ENCODE measurements at regions not wholly inside any gene's neighbourhood (a gene's known extent, or its start where the extent isn't known, plus 50 kb on each side); places are given as distances from the start of the nearest gene placed in this dataset.

GRCh38 chr4:66433706-66434105, 763.4 kb upstream of the EPHA5 start:
- Histone ChIP-seq H3K27me3 (replicated peaks; ENCODE audit: insufficient read depth, low read length) (no peaks in the 10 kb centered on the region), H3K4me1 (ENCODE audit: low read length) (no peaks in the 10 kb centered on the region), H3F3A (ENCODE audit: insufficient read depth, low read length) (no peaks in the 10 kb centered on the region), H3K9me2 (replicated peaks; ENCODE audit: insufficient read depth, low read length) (no peaks in the 10 kb centered on the region), H2AFZ (ENCODE audit: low read length) (no peak overlapping the region), H3K4me2 (ENCODE audit: low read depth, low read length) (no peak overlapping the region), H4K20me1 (ENCODE audit: insufficient read depth, low read length) (no peaks in the 10 kb centered on the region), H3K9me3 (replicated peaks; ENCODE audit: insufficient read depth, low read length) (no peaks in the 10 kb centered on the region), H3K27ac (ENCODE audit: low read length) (no peak overlapping the region), H3K9ac (ENCODE audit: low read length) (no peak overlapping the region), H3K79me2 (ENCODE audit: low read length) (no peaks in the 10 kb centered on the region), H3K36me3 (replicated peaks; ENCODE audit: insufficient read depth, low read length) (no peaks in the 10 kb centered on the region), H3K4me3 (ENCODE audit: low read length) (no peak overlapping the region)
- no peak for DNase-seq
- TF ChIP-seq EZH2 (optimal IDR thresholded peaks at IDR 0.05; ENCODE audit: low read depth, low read length) (no peak), CTCF (IDR thresholded peaks at IDR 0.05; ENCODE audit: low read length) (no peak), EZH2phosphoT487 (IDR thresholded peaks at IDR 0.05; ENCODE audit: low read length) (no peak)

- Histone ChIP-seq H3K79me2 (ENCODE audit: low read length) (no peaks in the 10 kb centered on the region), H3K4me2 (ENCODE audit: low read depth, low read length) (no peak overlapping the region), H4K20me1 (ENCODE audit: insufficient read depth, low read length) (no peaks in the 10 kb centered on the region), H3K9me3 (replicated peaks; ENCODE audit: insufficient read depth, low read length) (no peaks in the 10 kb centered on the region), H3K27me3 (replicated peaks; ENCODE audit: insufficient read depth, low read length) (no peaks in the 10 kb centered on the region), H3K4me3 (ENCODE audit: low read length) (no peak overlapping the region), H3K36me3 (replicated peaks; ENCODE audit: insufficient read depth, low read length) (no peaks in the 10 kb centered on the region), H2AFZ (ENCODE audit: low read length) (no peak overlapping the region), H3F3A (ENCODE audit: insufficient read depth, low read length) (no peaks in the 10 kb centered on the region), H3K4me1 (ENCODE audit: low read length) (no peaks in the 10 kb centered on the region), H3K9me2 (replicated peaks; ENCODE audit: insufficient read depth, low read length) (no peaks in the 10 kb centered on the region), H3K27ac (ENCODE audit: low read length) (no peak overlapping the region), H3K9ac (ENCODE audit: low read length) (no peak overlapping the region)
- TF ChIP-seq EZH2 (optimal IDR thresholded peaks at IDR 0.05; ENCODE audit: low read depth, low read length) (no peak), EZH2phosphoT487 (IDR thresholded peaks at IDR 0.05; ENCODE audit: low read length) (no peak), CTCF (IDR thresholded peaks at IDR 0.05; ENCODE audit: low read length) (no peak)
- DNase-seq, result no peak
These were observed 760.6 kb upstream of the EPHA5 start for GRCh38 chr4:66430856-66431255.

GRCh38 chr4:66429276-66429675, 759.0 kb upstream of the EPHA5 start:
- Histone ChIP-seq H3F3A (ENCODE audit: insufficient read depth, low read length) (no peaks in the 10 kb centered on the region), H3K27ac (ENCODE audit: low read length) (no peak overlapping the region), H3K9ac (ENCODE audit: low read length) (no peak overlapping the region), H3K36me3 (replicated peaks; ENCODE audit: insufficient read depth, low read length) (no peaks in the 10 kb centered on the region), H3K4me2 (ENCODE audit: low read depth, low read length) (no peak overlapping the region), H3K27me3 (replicated peaks; ENCODE audit: insufficient read depth, low read length) (no peaks in the 10 kb centered on the region), H3K79me2 (ENCODE audit: low read length) (no peaks in the 10 kb centered on the region), H3K4me1 (ENCODE audit: low read length) (no peaks in the 10 kb centered on the region), H2AFZ (ENCODE audit: low read length) (no peak overlapping the region), H3K9me3 (replicated peaks; ENCODE audit: insufficient read depth, low read length) (no peaks in the 10 kb centered on the region), H4K20me1 (ENCODE audit: insufficient read depth, low read length) (no peaks in the 10 kb centered on the region), H3K4me3 (ENCODE audit: low read length) (no peak overlapping the region), H3K9me2 (replicated peaks; ENCODE audit: insufficient read depth, low read length) (no peaks in the 10 kb centered on the region)
- no peak for DNase-seq
- no peak for TF ChIP-seq EZH2phosphoT487 (IDR thresholded peaks at IDR 0.05; ENCODE audit: low read length)
- TF ChIP-seq CTCF (IDR thresholded peaks at IDR 0.05; ENCODE audit: low read length), result no peak
- TF ChIP-seq EZH2 (optimal IDR thresholded peaks at IDR 0.05; ENCODE audit: low read depth, low read length), result no peak

Data from MM.1S (cell line).